Type B pancreatic cell (in vitro differentiated cells): ENCODE measurements at regions not wholly inside any gene's neighbourhood (a gene's known extent, or its start where the extent isn't known, plus 50 kb on each side); places are given as distances from the start of the nearest gene placed in this dataset.

ENCODE experiments used
- DNase-seq: peaks from one replicate; pipeline ENCODE4 v3.0.0; 2021; ENCODE audit warnings: mixed read lengths; ENCODE audit not compliant: unreplicated experiment; ENCODE audit errors: extremely low spot score
- H3K27ac Mint-ChIP-seq: 2 replicates; pipeline ENCODE4 v1.8.0; 2021; ENCODE audit warnings: mild to moderate bottlenecking, mixed read lengths
- H3K27me3 Mint-ChIP-seq: 2 replicates; pipeline ENCODE4 v1.8.0; 2021; ENCODE audit warnings: mixed read lengths
- H3K36me3 Mint-ChIP-seq: 2 replicates; pipeline ENCODE4 v1.8.0; 2021; ENCODE audit warnings: mixed read lengths
- H3K4me1 Mint-ChIP-seq: one replicate; pipeline ENCODE4 v1.8.0; 2021; ENCODE audit warnings: mixed read lengths; ENCODE audit not compliant: unreplicated experiment
- H3K4me3 Mint-ChIP-seq: 2 replicates; pipeline ENCODE4 v1.8.0; 2021; ENCODE audit warnings: mild to moderate bottlenecking, mixed read lengths
- H3K9me3 Mint-ChIP-seq: 2 replicates; pipeline ENCODE4 v1.8.0; 2021; ENCODE audit warnings: mixed read lengths
- TF ChIP-seq, protein P1 (sequence below): fragments of 200-600 bp; sonication (generic); conservative IDR thresholded peaks from 2 replicates; pipeline ENCODE4 v1.5.0; 2021; ENCODE audit warnings: antibody characterized with exemption, mild to moderate bottlenecking

- Mint-ChIP-seq H3K36me3 (no peaks in the 10 kb centered on the region), H3K9me3 (no peaks in the 10 kb centered on the region), H3K27ac (no peak overlapping the region), H3K27me3 (no peaks in the 10 kb centered on the region), H3K4me1 (peaks cover 4% of the 10 kb centered on the region), H3K4me3 (no peak overlapping the region)
- DNase-seq: no peak
- TF ChIP-seq, protein P1, sequence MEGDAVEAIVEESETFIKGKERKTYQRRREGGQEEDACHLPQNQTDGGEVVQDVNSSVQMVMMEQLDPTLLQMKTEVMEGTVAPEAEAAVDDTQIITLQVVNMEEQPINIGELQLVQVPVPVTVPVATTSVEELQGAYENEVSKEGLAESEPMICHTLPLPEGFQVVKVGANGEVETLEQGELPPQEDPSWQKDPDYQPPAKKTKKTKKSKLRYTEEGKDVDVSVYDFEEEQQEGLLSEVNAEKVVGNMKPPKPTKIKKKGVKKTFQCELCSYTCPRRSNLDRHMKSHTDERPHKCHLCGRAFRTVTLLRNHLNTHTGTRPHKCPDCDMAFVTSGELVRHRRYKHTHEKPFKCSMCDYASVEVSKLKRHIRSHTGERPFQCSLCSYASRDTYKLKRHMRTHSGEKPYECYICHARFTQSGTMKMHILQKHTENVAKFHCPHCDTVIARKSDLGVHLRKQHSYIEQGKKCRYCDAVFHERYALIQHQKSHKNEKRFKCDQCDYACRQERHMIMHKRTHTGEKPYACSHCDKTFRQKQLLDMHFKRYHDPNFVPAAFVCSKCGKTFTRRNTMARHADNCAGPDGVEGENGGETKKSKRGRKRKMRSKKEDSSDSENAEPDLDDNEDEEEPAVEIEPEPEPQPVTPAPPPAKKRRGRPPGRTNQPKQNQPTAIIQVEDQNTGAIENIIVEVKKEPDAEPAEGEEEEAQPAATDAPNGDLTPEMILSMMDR: no peak
Observed at GRCh38 chr5:179431221-179431824, 86.1 kb upstream of the ADAMTS2 start.

GRCh38 chr5:179430193-179431175 is 85.2 kb upstream of the ADAMTS2 start:
- Mint-ChIP-seq H3K4me3 (no peak overlapping the region), H3K27me3 (peaks cover 2% of the 10 kb centered on the region), H3K9me3 (no peaks in the 10 kb centered on the region), H3K4me1 (peaks cover 4% of the 10 kb centered on the region), H3K27ac (no peak overlapping the region), H3K36me3 (no peaks in the 10 kb centered on the region)
- no peak for DNase-seq
- TF ChIP-seq, protein P1: no peak

GRCh38 chr5:179427676-179428056 is 82.4 kb upstream of the ADAMTS2 start:
- DNase-seq: no peak
- no peak overlapping the region for H3K27ac Mint-ChIP-seq
- TF ChIP-seq, protein P1: no peak
- no peaks in the 10 kb centered on the region for H3K36me3 Mint-ChIP-seq
- H3K4me3 Mint-ChIP-seq: no peak overlapping the region
- no peaks in the 10 kb centered on the region for H3K9me3 Mint-ChIP-seq
- H3K4me1 Mint-ChIP-seq: no peaks in the 10 kb centered on the region
- peaks cover 2% of the 10 kb centered on the region for H3K27me3 Mint-ChIP-seq

- Mint-ChIP-seq H3K4me1 (no peaks in the 10 kb centered on the region), H3K36me3 (no peaks in the 10 kb centered on the region), H3K27me3 (peaks cover 2% of the 10 kb centered on the region), H3K9me3 (no peaks in the 10 kb centered on the region), H3K27ac (no peak overlapping the region), H3K4me3 (no peak overlapping the region)
- no peak for DNase-seq
- TF ChIP-seq, protein P1: no peak
Observed at GRCh38 chr5:179427032-179427675, 81.9 kb upstream of the ADAMTS2 start.

- H3K4me3 Mint-ChIP-seq: no peak overlapping the region
- H3K4me1 Mint-ChIP-seq: no peaks in the 10 kb centered on the region
- H3K27me3 Mint-ChIP-seq: peaks cover 2% of the 10 kb centered on the region
- TF ChIP-seq, protein P1: no peak
- H3K36me3 Mint-ChIP-seq: no peaks in the 10 kb centered on the region
- no peak for DNase-seq
- no peak overlapping the region for H3K27ac Mint-ChIP-seq
- no peaks in the 10 kb centered on the region for H3K9me3 Mint-ChIP-seq
Observed at GRCh38 chr5:179422908-179423481, 77.7 kb upstream of the ADAMTS2 start.
